ENCODE measurements at regions not wholly inside any gene's neighbourhood (a gene's known extent, or its start where the extent isn't known, plus 50 kb on each side); places are given as distances from the start of the nearest gene placed in this dataset.

DNA sequence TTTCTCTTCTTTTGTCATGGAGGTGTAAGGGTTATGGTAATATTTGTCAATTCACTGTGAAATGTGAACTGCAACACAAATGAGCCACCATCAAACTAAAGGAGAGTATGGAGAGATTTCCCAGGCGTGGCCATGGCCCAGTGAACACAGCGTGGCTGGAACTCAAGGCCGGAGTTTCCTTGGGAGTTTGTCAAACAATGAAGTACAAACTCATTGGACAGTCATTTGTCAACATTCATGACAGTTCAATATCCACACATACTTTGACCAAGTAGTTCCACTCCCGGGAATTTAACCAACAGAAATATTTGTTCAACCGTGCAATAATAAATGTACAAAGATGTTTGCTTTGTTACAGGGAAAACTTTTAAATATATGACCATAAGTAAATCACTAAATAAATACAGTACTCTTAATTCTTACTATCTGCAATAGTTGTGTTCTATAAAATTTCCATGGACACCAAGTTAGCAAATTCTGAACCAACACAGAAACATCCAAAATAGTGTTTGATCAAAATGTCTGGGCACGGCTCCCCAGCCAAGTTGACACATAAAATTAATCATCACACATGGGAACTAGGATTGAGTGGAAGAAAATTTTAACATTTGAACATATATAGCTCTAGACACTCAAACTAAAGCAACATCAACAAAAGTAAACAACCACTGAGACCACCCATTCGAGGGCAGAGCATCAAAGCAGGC is 87.1 kb downstream of the DIRAS2 start (continued):
- TF ChIP-seq, protein P1, sequence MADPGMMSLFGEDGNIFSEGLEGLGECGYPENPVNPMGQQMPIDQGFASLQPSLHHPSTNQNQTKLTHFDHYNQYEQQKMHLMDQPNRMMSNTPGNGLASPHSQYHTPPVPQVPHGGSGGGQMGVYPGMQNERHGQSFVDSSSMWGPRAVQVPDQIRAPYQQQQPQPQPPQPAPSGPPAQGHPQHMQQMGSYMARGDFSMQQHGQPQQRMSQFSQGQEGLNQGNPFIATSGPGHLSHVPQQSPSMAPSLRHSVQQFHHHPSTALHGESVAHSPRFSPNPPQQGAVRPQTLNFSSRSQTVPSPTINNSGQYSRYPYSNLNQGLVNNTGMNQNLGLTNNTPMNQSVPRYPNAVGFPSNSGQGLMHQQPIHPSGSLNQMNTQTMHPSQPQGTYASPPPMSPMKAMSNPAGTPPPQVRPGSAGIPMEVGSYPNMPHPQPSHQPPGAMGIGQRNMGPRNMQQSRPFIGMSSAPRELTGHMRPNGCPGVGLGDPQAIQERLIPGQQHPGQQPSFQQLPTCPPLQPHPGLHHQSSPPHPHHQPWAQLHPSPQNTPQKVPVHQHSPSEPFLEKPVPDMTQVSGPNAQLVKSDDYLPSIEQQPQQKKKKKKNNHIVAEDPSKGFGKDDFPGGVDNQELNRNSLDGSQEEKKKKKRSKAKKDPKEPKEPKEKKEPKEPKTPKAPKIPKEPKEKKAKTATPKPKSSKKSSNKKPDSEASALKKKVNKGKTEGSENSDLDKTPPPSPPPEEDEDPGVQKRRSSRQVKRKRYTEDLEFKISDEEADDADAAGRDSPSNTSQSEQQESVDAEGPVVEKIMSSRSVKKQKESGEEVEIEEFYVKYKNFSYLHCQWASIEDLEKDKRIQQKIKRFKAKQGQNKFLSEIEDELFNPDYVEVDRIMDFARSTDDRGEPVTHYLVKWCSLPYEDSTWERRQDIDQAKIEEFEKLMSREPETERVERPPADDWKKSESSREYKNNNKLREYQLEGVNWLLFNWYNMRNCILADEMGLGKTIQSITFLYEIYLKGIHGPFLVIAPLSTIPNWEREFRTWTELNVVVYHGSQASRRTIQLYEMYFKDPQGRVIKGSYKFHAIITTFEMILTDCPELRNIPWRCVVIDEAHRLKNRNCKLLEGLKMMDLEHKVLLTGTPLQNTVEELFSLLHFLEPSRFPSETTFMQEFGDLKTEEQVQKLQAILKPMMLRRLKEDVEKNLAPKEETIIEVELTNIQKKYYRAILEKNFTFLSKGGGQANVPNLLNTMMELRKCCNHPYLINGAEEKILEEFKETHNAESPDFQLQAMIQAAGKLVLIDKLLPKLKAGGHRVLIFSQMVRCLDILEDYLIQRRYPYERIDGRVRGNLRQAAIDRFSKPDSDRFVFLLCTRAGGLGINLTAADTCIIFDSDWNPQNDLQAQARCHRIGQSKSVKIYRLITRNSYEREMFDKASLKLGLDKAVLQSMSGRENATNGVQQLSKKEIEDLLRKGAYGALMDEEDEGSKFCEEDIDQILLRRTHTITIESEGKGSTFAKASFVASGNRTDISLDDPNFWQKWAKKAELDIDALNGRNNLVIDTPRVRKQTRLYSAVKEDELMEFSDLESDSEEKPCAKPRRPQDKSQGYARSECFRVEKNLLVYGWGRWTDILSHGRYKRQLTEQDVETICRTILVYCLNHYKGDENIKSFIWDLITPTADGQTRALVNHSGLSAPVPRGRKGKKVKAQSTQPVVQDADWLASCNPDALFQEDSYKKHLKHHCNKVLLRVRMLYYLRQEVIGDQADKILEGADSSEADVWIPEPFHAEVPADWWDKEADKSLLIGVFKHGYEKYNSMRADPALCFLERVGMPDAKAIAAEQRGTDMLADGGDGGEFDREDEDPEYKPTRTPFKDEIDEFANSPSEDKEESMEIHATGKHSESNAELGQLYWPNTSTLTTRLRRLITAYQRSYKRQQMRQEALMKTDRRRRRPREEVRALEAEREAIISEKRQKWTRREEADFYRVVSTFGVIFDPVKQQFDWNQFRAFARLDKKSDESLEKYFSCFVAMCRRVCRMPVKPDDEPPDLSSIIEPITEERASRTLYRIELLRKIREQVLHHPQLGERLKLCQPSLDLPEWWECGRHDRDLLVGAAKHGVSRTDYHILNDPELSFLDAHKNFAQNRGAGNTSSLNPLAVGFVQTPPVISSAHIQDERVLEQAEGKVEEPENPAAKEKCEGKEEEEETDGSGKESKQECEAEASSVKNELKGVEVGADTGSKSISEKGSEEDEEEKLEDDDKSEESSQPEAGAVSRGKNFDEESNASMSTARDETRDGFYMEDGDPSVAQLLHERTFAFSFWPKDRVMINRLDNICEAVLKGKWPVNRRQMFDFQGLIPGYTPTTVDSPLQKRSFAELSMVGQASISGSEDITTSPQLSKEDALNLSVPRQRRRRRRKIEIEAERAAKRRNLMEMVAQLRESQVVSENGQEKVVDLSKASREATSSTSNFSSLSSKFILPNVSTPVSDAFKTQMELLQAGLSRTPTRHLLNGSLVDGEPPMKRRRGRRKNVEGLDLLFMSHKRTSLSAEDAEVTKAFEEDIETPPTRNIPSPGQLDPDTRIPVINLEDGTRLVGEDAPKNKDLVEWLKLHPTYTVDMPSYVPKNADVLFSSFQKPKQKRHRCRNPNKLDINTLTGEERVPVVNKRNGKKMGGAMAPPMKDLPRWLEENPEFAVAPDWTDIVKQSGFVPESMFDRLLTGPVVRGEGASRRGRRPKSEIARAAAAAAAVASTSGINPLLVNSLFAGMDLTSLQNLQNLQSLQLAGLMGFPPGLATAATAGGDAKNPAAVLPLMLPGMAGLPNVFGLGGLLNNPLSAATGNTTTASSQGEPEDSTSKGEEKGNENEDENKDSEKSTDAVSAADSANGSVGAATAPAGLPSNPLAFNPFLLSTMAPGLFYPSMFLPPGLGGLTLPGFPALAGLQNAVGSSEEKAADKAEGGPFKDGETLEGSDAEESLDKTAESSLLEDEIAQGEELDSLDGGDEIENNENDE (IDR thresholded peaks at IDR 0.05; ENCODE audit: insufficient replicate concordance, low read length) = no peak
- no peak for TF ChIP-seq RNF2 (IDR thresholded peaks at IDR 0.05; ENCODE audit: borderline replicate concordance, low read depth, low read length, missing control alignments, poor library complexity, severe bottlenecking)
- no peak for TF ChIP-seq CHD1 (IDR thresholded peaks at IDR 0.05; ENCODE audit: low read depth, low read length)
- TF ChIP-seq POU5F1 (IDR thresholded peaks at IDR 0.05; ENCODE audit: low read depth, low read length) = no peak

Measured in H1 (cell line).